OCI-LY3 (cell line): ENCODE measurements at regions not wholly inside any gene's neighbourhood (a gene's known extent, or its start where the extent isn't known, plus 50 kb on each side); places are given as distances from the start of the nearest gene placed in this dataset.

Experiments used
- EZH2phosphoT487 ChIP-seq: fragments of 200-600 bp; shearing (Covaris generic); IDR thresholded peaks from 2 replicates; pipeline ENCODE4 v1.6.1; 2018; ENCODE audit warnings: antibody characterized with exemption, mixed run types, low read depth
- TF ChIP-seq, protein P1 (sequence below): fragments of 200-600, 300-600 bp; sonication (generic); IDR thresholded peaks from 2 replicates; pipeline ENCODE4 v1.5.1; 2014; ENCODE audit warnings: antibody characterized with exemption, low read length, low read depth

DNA sequence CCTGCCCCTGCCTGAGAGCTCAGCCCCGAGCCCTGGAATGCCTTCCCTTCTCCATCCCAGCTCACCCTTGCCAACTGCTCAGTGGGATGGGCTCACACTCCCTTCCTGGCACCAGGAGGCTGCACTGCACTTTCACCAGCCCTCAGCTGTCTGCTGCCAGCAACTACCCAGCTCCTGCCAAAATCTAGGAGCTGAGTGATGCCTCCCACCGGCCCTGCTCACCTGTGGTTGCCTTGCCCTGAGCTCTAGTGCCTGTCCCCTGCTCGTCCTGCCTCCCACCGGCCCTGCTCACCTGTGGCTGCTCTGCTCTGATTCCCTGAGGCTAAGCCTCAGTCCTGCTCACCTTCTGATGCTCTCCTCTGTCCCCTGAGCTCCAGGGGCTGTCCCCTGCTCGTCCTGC, 119.8 kb downstream of the TMEM121 start:
- TF ChIP-seq, protein P1, sequence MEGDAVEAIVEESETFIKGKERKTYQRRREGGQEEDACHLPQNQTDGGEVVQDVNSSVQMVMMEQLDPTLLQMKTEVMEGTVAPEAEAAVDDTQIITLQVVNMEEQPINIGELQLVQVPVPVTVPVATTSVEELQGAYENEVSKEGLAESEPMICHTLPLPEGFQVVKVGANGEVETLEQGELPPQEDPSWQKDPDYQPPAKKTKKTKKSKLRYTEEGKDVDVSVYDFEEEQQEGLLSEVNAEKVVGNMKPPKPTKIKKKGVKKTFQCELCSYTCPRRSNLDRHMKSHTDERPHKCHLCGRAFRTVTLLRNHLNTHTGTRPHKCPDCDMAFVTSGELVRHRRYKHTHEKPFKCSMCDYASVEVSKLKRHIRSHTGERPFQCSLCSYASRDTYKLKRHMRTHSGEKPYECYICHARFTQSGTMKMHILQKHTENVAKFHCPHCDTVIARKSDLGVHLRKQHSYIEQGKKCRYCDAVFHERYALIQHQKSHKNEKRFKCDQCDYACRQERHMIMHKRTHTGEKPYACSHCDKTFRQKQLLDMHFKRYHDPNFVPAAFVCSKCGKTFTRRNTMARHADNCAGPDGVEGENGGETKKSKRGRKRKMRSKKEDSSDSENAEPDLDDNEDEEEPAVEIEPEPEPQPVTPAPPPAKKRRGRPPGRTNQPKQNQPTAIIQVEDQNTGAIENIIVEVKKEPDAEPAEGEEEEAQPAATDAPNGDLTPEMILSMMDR, result no peak
- TF ChIP-seq EZH2phosphoT487, result no peak
